Activated B cell treated with CpG ODN at 0.5 μM for 24 hours (primary cell): ENCODE measurements at regions not wholly inside any gene's neighbourhood (a gene's known extent, or its start where the extent isn't known, plus 50 kb on each side); places are given as distances from the start of the nearest gene placed in this dataset.

ENCODE experiments used
- ATAC-seq: fragments of 200-7000 bp; cut with Tn5 transposase; one replicate; pipeline ENCODE4 v1.10.0; 2021; ENCODE audit warnings: low read depth, mild to moderate bottlenecking, moderate library complexity
- CTCF ChIA-PET: fragments of 350-600 bp; sonication (Branson Sonifier 250); formaldehyde crosslinking; loops from one replicate; lab custom pipeline; 2021; ENCODE audit warnings: antibody characterized with exemption; lab: Charles Lee
- POLR2A ChIA-PET: fragments of 350-600 bp; sonication (Branson Sonifier 250); formaldehyde crosslinking; loops from one replicate; lab custom pipeline; 2021; ENCODE audit warnings: antibody characterized with exemption; lab: Charles Lee
- DNase-seq: peaks from one replicate; pipeline ENCODE4 v3.0.0; 2022
- H3K27ac Mint-ChIP-seq: one replicate; pipeline ENCODE4 v1.8.0; 2020; ENCODE audit warnings: mixed read lengths
- H3K27me3 Mint-ChIP-seq: one replicate; pipeline ENCODE4 v1.8.0; 2021; ENCODE audit warnings: mixed read lengths
- H3K36me3 Mint-ChIP-seq: one replicate; pipeline ENCODE4 v1.8.0; 2021; ENCODE audit warnings: low read depth, mixed read lengths
- H3K4me1 Mint-ChIP-seq: one replicate; pipeline ENCODE4 v1.8.0; 2021; ENCODE audit warnings: mixed read lengths
- H3K4me3 Mint-ChIP-seq: one replicate; pipeline ENCODE4 v1.8.0; 2020; ENCODE audit warnings: mild to moderate bottlenecking, mixed read lengths
- H3K9me3 Mint-ChIP-seq: one replicate; pipeline ENCODE4 v1.8.0; 2020; ENCODE audit warnings: mixed read lengths
- CTCF ChIP-seq: fragments of 200-600 bp; IDR thresholded peaks from one replicate; pipeline ENCODE4 v1.8.0; 2022; ENCODE audit warnings: antibody characterized with exemption, mild to moderate bottlenecking
- intact Hi-C: fragments of 100-400 bp; cut with micrococcal nuclease; formaldehyde crosslinking; loops from one replicate; pipeline ENCODE4 v1.15.1; 2024

- Mint-ChIP-seq H3K4me1 (no peaks in the 10 kb centered on the region), H3K27ac (no peak overlapping the region), H3K4me3 (no peak overlapping the region), H3K36me3 (no peaks in the 10 kb centered on the region), H3K27me3 (peaks cover 7% of the 10 kb centered on the region), H3K9me3 (peaks cover 4% of the 10 kb centered on the region)
- intact Hi-C loops = no loop called here
- DNase-seq = no peak
- CTCF ChIA-PET = interaction anchor here (0.6 kb wide), 1 partner anchor 148 kb away, joined by 3 read pairs; no protein-coding TSS in a partner anchor
- ATAC-seq = no peak
- POLR2A ChIA-PET = no interaction called here
- TF ChIP-seq CTCF = no peak
Measured at GRCh38 chr12:67400742-67401141, 131.6 kb downstream of the CAND1 start.

- ChIA-PET POLR2A (no interaction called here), CTCF (no interaction called here)
- H3K4me3 Mint-ChIP-seq = no peak overlapping the region
- H3K4me1 Mint-ChIP-seq = no peaks in the 10 kb centered on the region
- ATAC-seq = no peak
- intact Hi-C loops = no loop called here
- TF ChIP-seq CTCF = no peak
- no peak for DNase-seq
- H3K27me3 Mint-ChIP-seq = peaks cover 11% of the 10 kb centered on the region
- H3K9me3 Mint-ChIP-seq = peaks cover 9% of the 10 kb centered on the region
- no peaks in the 10 kb centered on the region for H3K36me3 Mint-ChIP-seq
- H3K27ac Mint-ChIP-seq = no peak overlapping the region
Measured at GRCh38 chr12:67410246-67410645, 141.1 kb downstream of the CAND1 start.

GRCh38 chr12:67410667-67411067, 141.5 kb downstream of the CAND1 start:
- H3K27ac Mint-ChIP-seq = no peak overlapping the region
- intact Hi-C loops = no loop called here
- DNase-seq = no peak
- peaks cover 5% of the 10 kb centered on the region for H3K9me3 Mint-ChIP-seq
- H3K27me3 Mint-ChIP-seq = peaks cover 11% of the 10 kb centered on the region
- TF ChIP-seq CTCF = no peak
- POLR2A ChIA-PET = no interaction called here
- ATAC-seq = no peak
- CTCF ChIA-PET = no interaction called here
- no peaks in the 10 kb centered on the region for H3K4me1 Mint-ChIP-seq
- no peaks in the 10 kb centered on the region for H3K36me3 Mint-ChIP-seq
- H3K4me3 Mint-ChIP-seq = no peak overlapping the region

GRCh38 chr12:67411562-67411961, 142.4 kb downstream of the CAND1 start:
- H3K4me1 Mint-ChIP-seq = no peaks in the 10 kb centered on the region
- peaks cover 2% of the 10 kb centered on the region for H3K9me3 Mint-ChIP-seq
- ChIA-PET CTCF (no interaction called here), POLR2A (no interaction called here)
- intact Hi-C loops = no loop called here
- DNase-seq (no peak), ATAC-seq (no peak)
- TF ChIP-seq CTCF = no peak
- no peaks in the 10 kb centered on the region for H3K36me3 Mint-ChIP-seq
- no peak overlapping the region for H3K27ac Mint-ChIP-seq
- H3K27me3 Mint-ChIP-seq = peaks cover 8% of the 10 kb centered on the region
- no peak overlapping the region for H3K4me3 Mint-ChIP-seq

- POLR2A ChIA-PET = no interaction called here
Measured at GRCh38 chr12:67413577-67413976, 144.4 kb downstream of the CAND1 start.

More at GRCh38 chr12:67413577-67413976, 144.4 kb downstream of the CAND1 start:
- Mint-ChIP-seq H3K9me3 (peaks cover 2% of the 10 kb centered on the region), H3K4me1 (no peaks in the 10 kb centered on the region), H3K27ac (no peak overlapping the region), H3K36me3 (no peaks in the 10 kb centered on the region), H3K4me3 (no peak overlapping the region), H3K27me3 (no peaks in the 10 kb centered on the region)
- DNase-seq (no peak), ATAC-seq (no peak)
- TF ChIP-seq CTCF = no peak
- intact Hi-C loops = no loop called here
- CTCF ChIA-PET = interaction anchor here (0.7 to 0.8 kb wide), 2 partner anchors 58 to 529 kb away, joined by 3 read pairs; no protein-coding TSS in a partner anchor
